Endothelial cell of umbilical vein (primary cell): ENCODE measurements at regions not wholly inside any gene's neighbourhood (a gene's known extent, or its start where the extent isn't known, plus 50 kb on each side); places are given as distances from the start of the nearest gene placed in this dataset.

Experiments
- BruUV-seq: library from RNA; stranded (reverse); fragments of 400-500 nt; replicated peaks from 2 replicates; lab custom pipeline; 2021; lab: Mats Ljungman, UMichigan
- CTCF ChIA-PET: fragments of 300-600, 350-600 bp; sonication (Branson Sonifier 250); formaldehyde crosslinking; loops from one replicate; lab custom pipeline; 2021; ENCODE audit warnings: antibody characterized with exemption, inconsistent platforms; lab: Charles Lee
- POLR2A ChIA-PET: fragments of 300-600, 350-600 bp; sonication (Branson Sonifier 250); formaldehyde crosslinking; loops from one replicate; lab custom pipeline; 2021; ENCODE audit warnings: antibody characterized with exemption, inconsistent platforms; lab: Charles Lee
- DNase-seq: peaks from one replicate; pipeline ENCODE4 v3.0.0-alpha.2; 2011; ENCODE audit warnings: low read depth, low spot score
- FAIRE-seq: peaks from 2 replicates; lab custom pipeline; 2011; peaks lifted over from hg19 to GRCh38; lab: Jason Lieb, UNC
- H2AFZ ChIP-seq: 2 replicates; pipeline ENCODE4 v1.6.0; 2012; ENCODE audit warnings: low read depth, low read length, control low read depth, inconsistent platforms
- H3K27ac ChIP-seq: 2 replicates; pipeline ENCODE4 v1.5.1; 2011; ENCODE audit warnings: low read depth, mild to moderate bottlenecking, control low read depth, low read length, moderate library complexity; ENCODE audit not compliant: insufficient read depth
- H3K27me3 ChIP-seq, 2 experiments: 2 replicates each; pipeline versions ENCODE4 v1.6.0 to v1.6.1; 2011; ENCODE audit warnings: low read length in 2 of 2, mixed read lengths in 1 of 2; ENCODE audit not compliant: control insufficient read depth in 2 of 2, insufficient read depth in 2 of 2
- H3K36me3 ChIP-seq, 2 experiments: 2 replicates in 1 of 2; 3 replicates in 1 of 2; pipeline ENCODE4 v1.5.1; 2011; ENCODE audit warnings: low read length in 2 of 2, mild to moderate bottlenecking in 1 of 2, moderate library complexity in 1 of 2; ENCODE audit not compliant: control insufficient read depth in 2 of 2, insufficient read depth in 2 of 2; ENCODE audit errors: extremely low read depth in 1 of 2
- H3K4me1 ChIP-seq: 3 replicates; pipeline ENCODE4 v1.5.1; 2011; ENCODE audit warnings: mild to moderate bottlenecking, low read length; ENCODE audit not compliant: control insufficient read depth, insufficient read depth; ENCODE audit errors: extremely low read depth
- H3K4me2 ChIP-seq: 2 replicates; pipeline ENCODE4 v1.6.1; 2011; ENCODE audit warnings: low read length, control low read depth, mixed read lengths; ENCODE audit not compliant: insufficient read depth
- H3K4me3 ChIP-seq, 3 experiments: fragments of 200-600 bp in 1 of 3; sonication (generic), shearing (Covaris generic) in 1 of 3; replicated peaks in 1 of 3; 2 replicates each; pipeline ENCODE4 v1.5.1; 2011 to 2016; ENCODE audit warnings: control low read depth in 3 of 3, low read length in 3 of 3, mild to moderate bottlenecking in 2 of 3, inconsistent platforms in 1 of 3, low read depth in 1 of 3, moderate library complexity in 1 of 3; ENCODE audit not compliant: insufficient read depth in 1 of 3
- H3K79me2 ChIP-seq: 2 replicates; pipeline ENCODE4 v1.6.0; 2012; ENCODE audit warnings: low read length, inconsistent platforms; ENCODE audit not compliant: control insufficient read depth, insufficient read depth
- H3K9ac ChIP-seq: replicated peaks from 2 replicates; pipeline ENCODE3; 2011; ENCODE audit warnings: low read length, control low read depth; ENCODE audit not compliant: insufficient read depth; ENCODE audit errors: extremely low read depth
- H3K9me1 ChIP-seq: replicated peaks from 3 replicates; pipeline ENCODE4 v1.6.0; 2011; ENCODE audit warnings: mild to moderate bottlenecking, low read length; ENCODE audit not compliant: control insufficient read depth, insufficient read depth; ENCODE audit errors: extremely low read depth
- H3K9me3 ChIP-seq: replicated peaks from 2 replicates; pipeline ENCODE4 v1.5.1; 2012; ENCODE audit warnings: low read length, inconsistent platforms; ENCODE audit not compliant: control insufficient read depth, insufficient read depth
- H4K20me1 ChIP-seq: replicated peaks from 2 replicates; pipeline ENCODE3; 2011; ENCODE audit warnings: mild to moderate bottlenecking, low read length; ENCODE audit not compliant: control insufficient read depth, insufficient read depth; ENCODE audit errors: extremely low read depth
- EZH2 ChIP-seq: IDR thresholded peaks from 2 replicates; pipeline ENCODE4 v1.6.1; 2012; ENCODE audit warnings: borderline replicate concordance, low read depth, mild to moderate bottlenecking, moderate library complexity, low read length, inconsistent platforms; ENCODE audit not compliant: severe bottlenecking
- FOS ChIP-seq: IDR thresholded peaks from 2 replicates; pipeline ENCODE4 v1.6.1; 2011; ENCODE audit warnings: mild to moderate bottlenecking, low read length, moderate library complexity, borderline replicate concordance; ENCODE audit not compliant: insufficient read depth
- GATA2 ChIP-seq: IDR thresholded peaks from 2 replicates; pipeline ENCODE4 v1.7.0; 2011; ENCODE audit warnings: low read depth, mild to moderate bottlenecking, moderate library complexity, mixed read lengths, low read length; ENCODE audit not compliant: insufficient read length, insufficient read depth
- JUN ChIP-seq: IDR thresholded peaks from 2 replicates; pipeline ENCODE4 v1.6.1; 2011; ENCODE audit warnings: borderline replicate concordance, low read depth; ENCODE audit not compliant: insufficient read length, insufficient read depth
- MYC ChIP-seq: IDR thresholded peaks from one replicate; pipeline ENCODE4 v1.6.1; 2011; ENCODE audit warnings: mild to moderate bottlenecking, low read depth, low read length
- POLR2A ChIP-seq: IDR thresholded peaks from 2 replicates; pipeline ENCODE4 v1.6.1; 2012; ENCODE audit warnings: low read depth, mild to moderate bottlenecking, control low read depth, low read length
- POLR2AphosphoS5 ChIP-seq: IDR thresholded peaks from 2 replicates; pipeline ENCODE4 v1.6.1; 2012; ENCODE audit warnings: low read depth, mild to moderate bottlenecking, control low read depth, low read length, moderate library complexity; ENCODE audit not compliant: insufficient read depth
- dilution Hi-C: fragments of 300-500 bp; cut with MboI; formaldehyde crosslinking; loops from one replicate; pipeline ENCODE4 v1.15.0; 2019; ENCODE audit warnings: low sequenced_read_pairs; ENCODE audit not compliant: extremely low pct_ligation_motif_present
- intact Hi-C: fragments of 100-400 bp; cut with micrococcal nuclease; formaldehyde crosslinking; loops from one replicate; pipeline ENCODE4 v1.10.0; 2022
- TF ChIP-seq, protein P1 (sequence below), 2 donors: IDR thresholded peaks; 1 replicate in 1 of 2; 2 replicates in 1 of 2; pipeline ENCODE4 v1.5.1; 2011; ENCODE audit warnings: low read length in 2 of 2, mild to moderate bottlenecking in 2 of 2, moderate library complexity in 2 of 2, control low read depth in 1 of 2, inconsistent platforms in 1 of 2, low read depth in 1 of 2; ENCODE audit not compliant: insufficient read depth in 1 of 2; ENCODE audit errors: extremely low read depth in 1 of 2
- TF ChIP-seq, protein P2 (sequence below): IDR thresholded peaks from 2 replicates; pipeline ENCODE4 v1.6.1; 2011; ENCODE audit not compliant: insufficient read depth, insufficient read length

DNA sequence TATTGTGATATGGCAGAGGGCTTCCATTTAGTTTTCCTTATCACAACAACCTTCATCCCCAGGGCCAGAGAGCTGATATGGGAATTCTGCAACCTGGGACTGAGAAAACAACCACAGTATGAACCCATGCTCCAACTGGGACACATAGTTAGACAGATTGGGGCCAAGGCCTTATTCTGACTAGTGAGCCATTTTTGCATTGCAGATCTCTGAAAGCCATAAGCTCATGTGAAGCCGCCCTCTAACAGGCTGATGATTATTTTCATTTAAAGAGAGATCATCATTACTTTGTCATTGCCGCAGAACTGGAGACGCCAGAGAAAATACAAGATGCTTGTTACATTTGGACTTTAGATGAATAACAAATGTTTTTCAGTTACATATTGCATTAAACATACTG is 791.7 kb upstream of the POM121L12 start:
- dilution Hi-C loops: no loop called here

More for the DNA sequence above, 791.7 kb upstream of the POM121L12 start:
- POLR2A ChIA-PET: no interaction called here
- Histone ChIP-seq H3K27me3 (no peaks in the 10 kb centered on the region), H3K79me2 (no peaks in the 10 kb centered on the region), H3K4me1 (no peaks in the 10 kb centered on the region), H3K4me2 (no peak overlapping the region), H3K9me1 (no peaks in the 10 kb centered on the region), H3K9me3 (no peaks in the 10 kb centered on the region), H4K20me1 (no peaks in the 10 kb centered on the region), H3K4me3 (no peak overlapping the region), H3K36me3 (no peaks in the 10 kb centered on the region), H2AFZ (no peak overlapping the region), H3K27ac (no peak overlapping the region), H3K9ac (no peak overlapping the region)
- DNase-seq: no peak
- no TSS peak for BruUV-seq
- no peak for TF ChIP-seq EZH2
- no peak for TF ChIP-seq JUN
- TF ChIP-seq, protein P1, sequence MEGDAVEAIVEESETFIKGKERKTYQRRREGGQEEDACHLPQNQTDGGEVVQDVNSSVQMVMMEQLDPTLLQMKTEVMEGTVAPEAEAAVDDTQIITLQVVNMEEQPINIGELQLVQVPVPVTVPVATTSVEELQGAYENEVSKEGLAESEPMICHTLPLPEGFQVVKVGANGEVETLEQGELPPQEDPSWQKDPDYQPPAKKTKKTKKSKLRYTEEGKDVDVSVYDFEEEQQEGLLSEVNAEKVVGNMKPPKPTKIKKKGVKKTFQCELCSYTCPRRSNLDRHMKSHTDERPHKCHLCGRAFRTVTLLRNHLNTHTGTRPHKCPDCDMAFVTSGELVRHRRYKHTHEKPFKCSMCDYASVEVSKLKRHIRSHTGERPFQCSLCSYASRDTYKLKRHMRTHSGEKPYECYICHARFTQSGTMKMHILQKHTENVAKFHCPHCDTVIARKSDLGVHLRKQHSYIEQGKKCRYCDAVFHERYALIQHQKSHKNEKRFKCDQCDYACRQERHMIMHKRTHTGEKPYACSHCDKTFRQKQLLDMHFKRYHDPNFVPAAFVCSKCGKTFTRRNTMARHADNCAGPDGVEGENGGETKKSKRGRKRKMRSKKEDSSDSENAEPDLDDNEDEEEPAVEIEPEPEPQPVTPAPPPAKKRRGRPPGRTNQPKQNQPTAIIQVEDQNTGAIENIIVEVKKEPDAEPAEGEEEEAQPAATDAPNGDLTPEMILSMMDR (IDR thresholded peaks at IDR 0.05; ENCODE audit: extremely low read depth in 1 of 2, insufficient read depth in 1 of 2, low read depth in 1 of 2, low read length in 2 of 2): no peak
- TF ChIP-seq POLR2A: no peak
- no peak for TF ChIP-seq MYC
- no peak for TF ChIP-seq GATA2
- TF ChIP-seq, protein P2, sequence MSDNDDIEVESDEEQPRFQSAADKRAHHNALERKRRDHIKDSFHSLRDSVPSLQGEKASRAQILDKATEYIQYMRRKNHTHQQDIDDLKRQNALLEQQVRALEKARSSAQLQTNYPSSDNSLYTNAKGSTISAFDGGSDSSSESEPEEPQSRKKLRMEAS: no peak
- TF ChIP-seq POLR2AphosphoS5: no peak
- TF ChIP-seq FOS: no peak
- CTCF ChIA-PET: no interaction called here
- intact Hi-C loops: no loop called here
- no peak for FAIRE-seq
